HG03159 (cell line): ENCODE measurements at regions not wholly inside any gene's neighbourhood (a gene's known extent, or its start where the extent isn't known, plus 50 kb on each side); places are given as distances from the start of the nearest gene placed in this dataset.

Source experiments
- ATAC-seq: cut with Tn5 transposase; IDR thresholded peaks from one replicate; pipeline ENCODE4 v1.9.1; 2021; ENCODE audit warnings: mild to moderate bottlenecking, moderate library complexity; ENCODE audit not compliant: unreplicated experiment

GRCh38 chr1:162970021-162970420 lies 99.1 kb upstream of the RGS4 start:
- ATAC-seq = no peak

- ATAC-seq = no peak
Measured at GRCh38 chr1:162966613-162967012, 102.5 kb upstream of the RGS4 start.

GRCh38 chr1:162964901-162965300 lies 103.9 kb upstream of the CCDC190 start:
- ATAC-seq = no peak

GRCh38 chr1:162956922-162957321 lies 95.9 kb upstream of the CCDC190 start:
- ATAC-seq = no peak

GRCh38 chr1:162954824-162955223 lies 93.8 kb upstream of the CCDC190 start:
- no peak for ATAC-seq

- ATAC-seq = no peak
Measured at GRCh38 chr1:162952956-162953355, 92.0 kb upstream of the CCDC190 start.

- ATAC-seq = peak; percentile 94
Measured at GRCh38 chr1:162951553-162952315, 90.8 kb upstream of the CCDC190 start.

GRCh38 chr1:162950187-162950586 lies 89.2 kb upstream of the CCDC190 start:
- no peak for ATAC-seq

- ATAC-seq = no peak
Measured at GRCh38 chr1:162946701-162947100, 85.7 kb upstream of the CCDC190 start.

GRCh38 chr1:162944974-162945674 lies 84.1 kb upstream of the CCDC190 start:
- ATAC-seq = no peak

GRCh38 chr1:162943622-162944021 lies 82.6 kb upstream of the CCDC190 start:
- ATAC-seq = no peak

GRCh38 chr1:162942916-162943559 lies 82.1 kb upstream of the CCDC190 start:
- no peak for ATAC-seq

GRCh38 chr1:162941024-162941423 lies 80.0 kb upstream of the CCDC190 start:
- no peak for ATAC-seq

- ATAC-seq = no peak
Measured at GRCh38 chr1:162939035-162939434, 78.1 kb upstream of the CCDC190 start.

GRCh38 chr1:162937716-162938395 lies 76.9 kb upstream of the CCDC190 start:
- no peak for ATAC-seq

GRCh38 chr1:162930976-162931560 lies 70.1 kb upstream of the CCDC190 start:
- no peak for ATAC-seq

- ATAC-seq = no peak
Measured at GRCh38 chr1:162930532-162930931, 69.6 kb upstream of the CCDC190 start.

GRCh38 chr1:162929177-162929576 lies 68.2 kb upstream of the CCDC190 start:
- ATAC-seq = no peak

- ATAC-seq = no peak
Measured at GRCh38 chr1:162928141-162928540, 67.2 kb upstream of the CCDC190 start.

GRCh38 chr1:162927421-162927820 lies 66.4 kb upstream of the CCDC190 start:
- no peak for ATAC-seq

GRCh38 chr1:162926906-162927305 lies 65.9 kb upstream of the CCDC190 start:
- ATAC-seq = no peak
